Stimulated activated naive CD8-positive, alpha-beta T cell treated with anti-CD3 and anti-CD28 coated beads, Interleukin-15, Interleukin-2, amounts not matched to agents 100 ng/mL and 50 ng/mL, for 24 hours (primary cell): ENCODE measurements at regions not wholly inside any gene's neighbourhood (a gene's known extent, or its start where the extent isn't known, plus 50 kb on each side); places are given as distances from the start of the nearest gene placed in this dataset.
A peak's percentile ranks its signal among the peaks of the same experiment; 100 is the strongest.
"Not testable (repeated sequence)": the region's sequence is repeated elsewhere in the genome, so short reads cannot be mapped to it uniquely, and the experiment has no call there.

ENCODE experiments used
- H3K27ac Mint-ChIP-seq: one replicate; pipeline ENCODE4 v1.8.0; 2021; ENCODE audit warnings: mild to moderate bottlenecking, mixed read lengths
- H3K27me3 Mint-ChIP-seq: one replicate; pipeline ENCODE4 v1.8.0; 2021; ENCODE audit warnings: mixed read lengths
- H3K36me3 Mint-ChIP-seq: one replicate; pipeline ENCODE4 v1.8.0; 2021; ENCODE audit warnings: low read depth, mixed read lengths
- H3K4me1 Mint-ChIP-seq: one replicate; pipeline ENCODE4 v1.8.0; 2021; ENCODE audit warnings: low read depth, mixed read lengths
- H3K4me3 Mint-ChIP-seq: one replicate; pipeline ENCODE4 v1.8.0; 2021; ENCODE audit warnings: mild to moderate bottlenecking, mixed read lengths
- H3K9me3 Mint-ChIP-seq: one replicate; pipeline ENCODE4 v1.8.0; 2021; ENCODE audit warnings: mixed read lengths

GRCh38 chr10:114752570-114752969 lies 69.0 kb upstream of the FHIP2A start:
- H3K27ac Mint-ChIP-seq, H3K9me3 Mint-ChIP-seq, H3K4me1 Mint-ChIP-seq, H3K36me3 Mint-ChIP-seq, H3K4me3 Mint-ChIP-seq: not testable (repeated sequence)
- H3K27me3 Mint-ChIP-seq: peaks cover 12% of the 10 kb centered on the region

GRCh38 chr10:114753126-114753525 lies 68.5 kb upstream of the FHIP2A start:
- Mint-ChIP-seq H3K4me3 (no peak overlapping the region), H3K27ac (no peak overlapping the region), H3K36me3 (no peaks in the 10 kb centered on the region), H3K9me3 (no peaks in the 10 kb centered on the region), H3K4me1 (no peaks in the 10 kb centered on the region), H3K27me3 (peaks cover 12% of the 10 kb centered on the region)

- Mint-ChIP-seq H3K27me3 (peaks cover 7% of the 10 kb centered on the region), H3K4me1 (no peaks in the 10 kb centered on the region), H3K27ac (no peak overlapping the region), H3K9me3 (no peaks in the 10 kb centered on the region), H3K36me3 (no peaks in the 10 kb centered on the region), H3K4me3 (no peak overlapping the region)
These were observed 66.9 kb upstream of the FHIP2A start for GRCh38 chr10:114754445-114755320.

- H3K27ac Mint-ChIP-seq: no peak overlapping the region
- H3K9me3 Mint-ChIP-seq: no peaks in the 10 kb centered on the region
- H3K4me1 Mint-ChIP-seq: no peaks in the 10 kb centered on the region
- H3K4me3 Mint-ChIP-seq: no peak overlapping the region
- H3K27me3 Mint-ChIP-seq: peaks cover 5% of the 10 kb centered on the region
- no peaks in the 10 kb centered on the region for H3K36me3 Mint-ChIP-seq
These were observed 66.0 kb upstream of the FHIP2A start for GRCh38 chr10:114755537-114755936.

- Mint-ChIP-seq H3K36me3 (no peaks in the 10 kb centered on the region), H3K9me3 (no peaks in the 10 kb centered on the region), H3K27ac (no peak overlapping the region), H3K27me3 (peaks cover 8% of the 10 kb centered on the region), H3K4me3 (no peak overlapping the region), H3K4me1 (no peaks in the 10 kb centered on the region)
These were observed 63.2 kb upstream of the FHIP2A start for GRCh38 chr10:114758331-114758730.

- no peaks in the 10 kb centered on the region for H3K9me3 Mint-ChIP-seq
- no peak overlapping the region for H3K4me3 Mint-ChIP-seq
- H3K27me3 Mint-ChIP-seq: peaks cover 21% of the 10 kb centered on the region
- H3K4me1 Mint-ChIP-seq: no peaks in the 10 kb centered on the region
- H3K36me3 Mint-ChIP-seq: no peaks in the 10 kb centered on the region
- no peak overlapping the region for H3K27ac Mint-ChIP-seq
These were observed 60.1 kb upstream of the FHIP2A start for GRCh38 chr10:114761205-114762193.

- H3K27me3 Mint-ChIP-seq: peaks cover 30% of the 10 kb centered on the region
- no peak overlapping the region for H3K27ac Mint-ChIP-seq
- H3K4me1 Mint-ChIP-seq: peaks cover 7% of the 10 kb centered on the region
- H3K36me3 Mint-ChIP-seq: no peaks in the 10 kb centered on the region
- no peak overlapping the region for H3K4me3 Mint-ChIP-seq
- no peaks in the 10 kb centered on the region for H3K9me3 Mint-ChIP-seq
These were observed 58.8 kb upstream of the FHIP2A start for GRCh38 chr10:114762811-114763210.

- no peak overlapping the region for H3K27ac Mint-ChIP-seq
- no peak overlapping the region for H3K4me3 Mint-ChIP-seq
- H3K27me3 Mint-ChIP-seq: peaks cover 42% of the 10 kb centered on the region
- no peaks in the 10 kb centered on the region for H3K9me3 Mint-ChIP-seq
- peaks cover 7% of the 10 kb centered on the region for H3K4me1 Mint-ChIP-seq
- H3K36me3 Mint-ChIP-seq: no peaks in the 10 kb centered on the region
These were observed 56.9 kb upstream of the FHIP2A start for GRCh38 chr10:114764656-114765055.

- Mint-ChIP-seq H3K9me3 (no peaks in the 10 kb centered on the region), H3K36me3 (no peaks in the 10 kb centered on the region), H3K27ac (no peak overlapping the region), H3K27me3 (peaks cover 49% of the 10 kb centered on the region), H3K4me3 (no peak overlapping the region), H3K4me1 (peaks cover 7% of the 10 kb centered on the region)
These were observed 55.1 kb upstream of the FHIP2A start for GRCh38 chr10:114766470-114766869.

GRCh38 chr10:114767101-114767985 lies 54.2 kb upstream of the FHIP2A start:
- H3K4me3 Mint-ChIP-seq: peak overlapping the region; percentile 72
- no peaks in the 10 kb centered on the region for H3K36me3 Mint-ChIP-seq
- peaks cover 7% of the 10 kb centered on the region for H3K4me1 Mint-ChIP-seq
- H3K27me3 Mint-ChIP-seq: peaks cover 45% of the 10 kb centered on the region
- H3K27ac Mint-ChIP-seq: no peak overlapping the region
- H3K9me3 Mint-ChIP-seq: no peaks in the 10 kb centered on the region

GRCh38 chr10:114767986-114768821 lies 53.4 kb upstream of the FHIP2A start:
- peaks cover 45% of the 10 kb centered on the region for H3K27me3 Mint-ChIP-seq
- no peak overlapping the region for H3K27ac Mint-ChIP-seq
- H3K4me1 Mint-ChIP-seq: peaks cover 7% of the 10 kb centered on the region
- peak overlapping the region; percentile 65 for H3K4me3 Mint-ChIP-seq
- no peaks in the 10 kb centered on the region for H3K36me3 Mint-ChIP-seq
- no peaks in the 10 kb centered on the region for H3K9me3 Mint-ChIP-seq

GRCh38 chr10:114770009-114770408 lies 51.6 kb upstream of the FHIP2A start:
- no peak overlapping the region for H3K27ac Mint-ChIP-seq
- peaks cover 53% of the 10 kb centered on the region for H3K27me3 Mint-ChIP-seq
- H3K4me1 Mint-ChIP-seq: peaks cover 7% of the 10 kb centered on the region
- no peaks in the 10 kb centered on the region for H3K9me3 Mint-ChIP-seq
- no peaks in the 10 kb centered on the region for H3K36me3 Mint-ChIP-seq
- H3K4me3 Mint-ChIP-seq: no peak overlapping the region

GRCh38 chr10:114771157-114771556 lies 50.4 kb upstream of the FHIP2A start:
- no peaks in the 10 kb centered on the region for H3K9me3 Mint-ChIP-seq
- H3K4me1 Mint-ChIP-seq: peaks cover 7% of the 10 kb centered on the region
- no peak overlapping the region for H3K4me3 Mint-ChIP-seq
- H3K27me3 Mint-ChIP-seq: peaks cover 46% of the 10 kb centered on the region
- no peaks in the 10 kb centered on the region for H3K36me3 Mint-ChIP-seq
- H3K27ac Mint-ChIP-seq: no peak overlapping the region

GRCh38 chr10:114771749-114772148 lies 49.8 kb upstream of the FHIP2A start:
- no peak overlapping the region for H3K27ac Mint-ChIP-seq
- no peak overlapping the region for H3K4me3 Mint-ChIP-seq
- H3K4me1 Mint-ChIP-seq: peaks cover 6% of the 10 kb centered on the region
- no peaks in the 10 kb centered on the region for H3K36me3 Mint-ChIP-seq
- peaks cover 44% of the 10 kb centered on the region for H3K27me3 Mint-ChIP-seq
- no peaks in the 10 kb centered on the region for H3K9me3 Mint-ChIP-seq
